GM19238 (cell line): ENCODE measurements at regions not wholly inside any gene's neighbourhood (a gene's known extent, or its start where the extent isn't known, plus 50 kb on each side); places are given as distances from the start of the nearest gene placed in this dataset.

ENCODE experiments used
- DNase-seq: peaks from one replicate; pipeline ENCODE4 v3.0.0; 2011; ENCODE audit warnings: low spot score; ENCODE audit not compliant: insufficient read length

DNA sequence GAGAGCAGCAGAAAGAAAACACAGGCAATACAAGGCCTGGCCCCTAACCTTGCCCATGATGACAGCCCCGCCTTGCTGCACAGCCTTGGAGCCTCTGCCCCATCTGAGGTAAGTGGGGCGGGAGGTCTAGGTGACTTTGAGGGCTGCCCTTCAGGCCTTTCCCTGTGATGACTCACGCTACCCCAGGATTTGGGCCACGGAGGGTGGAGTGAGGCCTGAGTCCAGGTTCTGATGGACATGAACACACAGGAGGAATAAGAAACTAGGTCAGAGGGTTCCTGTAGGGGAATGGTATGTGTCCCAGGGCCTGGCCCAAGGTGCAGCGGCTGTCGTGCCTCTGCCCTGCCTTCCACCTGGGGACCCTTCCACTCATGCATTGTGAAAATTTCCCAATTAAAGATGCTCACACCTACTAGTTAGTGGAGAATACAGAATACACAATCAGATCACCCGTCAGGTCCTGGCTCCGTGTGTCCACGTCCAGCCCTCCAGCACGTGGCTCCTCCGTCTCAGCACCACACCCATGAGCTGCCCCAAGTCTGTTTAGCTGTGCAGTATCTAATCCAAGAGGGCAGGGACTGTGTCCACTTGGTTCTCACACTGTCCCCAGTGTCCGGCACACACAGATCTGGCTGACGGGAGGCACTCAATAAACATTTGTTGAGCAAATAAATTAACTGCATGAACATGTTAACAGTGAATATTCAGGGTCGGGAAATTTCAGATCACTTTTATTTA lies 111.0 kb downstream of the CHST1 start:
- DNase-seq = no peak

DNA sequence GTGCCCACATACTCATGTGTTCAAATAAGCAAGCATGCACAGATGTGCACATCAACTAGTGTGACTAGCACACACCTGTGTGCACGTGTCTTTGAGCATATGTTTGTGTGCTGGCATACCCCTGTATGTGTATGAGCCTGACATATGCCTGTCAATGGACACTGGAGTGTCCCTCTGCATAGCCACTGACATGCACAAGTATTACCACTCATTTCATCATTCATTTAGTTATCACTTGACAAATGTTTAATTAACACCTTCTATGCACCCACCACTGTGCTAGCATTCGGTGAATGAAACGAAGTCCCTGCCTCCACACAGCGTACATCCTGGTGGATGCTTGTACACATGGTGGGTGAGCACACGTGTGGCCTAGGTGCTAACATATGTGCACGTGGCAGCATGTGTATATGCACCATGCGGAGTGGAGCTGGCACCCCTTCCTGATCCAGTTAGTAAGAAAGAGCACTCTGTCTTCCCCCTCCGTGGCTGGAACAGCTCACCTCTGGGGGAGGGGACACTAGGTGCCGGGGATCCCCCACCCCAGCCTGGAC lies 112.0 kb downstream of the CHST1 start:
- DNase-seq = no peak

DNA sequence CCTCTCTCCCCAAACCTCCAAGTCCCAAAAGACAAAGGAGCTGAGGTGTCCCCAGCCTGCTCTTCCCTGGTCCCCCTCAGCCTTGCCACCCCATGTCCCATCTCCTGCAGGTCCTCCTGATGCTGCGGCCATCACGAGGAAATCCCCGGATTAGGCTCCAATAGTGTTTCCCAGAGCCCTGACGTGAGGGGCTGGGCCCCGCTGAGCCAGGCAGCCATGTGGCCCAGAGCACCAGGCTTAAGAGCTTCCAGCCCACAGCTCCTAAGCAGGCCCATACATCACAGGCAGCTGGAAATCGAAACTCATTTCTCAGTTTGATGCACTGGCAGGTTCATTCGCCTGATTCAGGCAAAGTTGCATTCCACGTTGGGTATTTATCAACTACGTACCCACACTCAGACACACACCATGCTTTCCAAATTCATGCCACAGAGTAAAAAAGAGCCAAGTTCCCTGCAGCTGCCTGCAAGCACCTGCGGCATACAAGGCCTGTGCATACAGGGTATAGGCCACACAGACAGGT lies 114.2 kb downstream of the CHST1 start:
- DNase-seq = no peak

DNA sequence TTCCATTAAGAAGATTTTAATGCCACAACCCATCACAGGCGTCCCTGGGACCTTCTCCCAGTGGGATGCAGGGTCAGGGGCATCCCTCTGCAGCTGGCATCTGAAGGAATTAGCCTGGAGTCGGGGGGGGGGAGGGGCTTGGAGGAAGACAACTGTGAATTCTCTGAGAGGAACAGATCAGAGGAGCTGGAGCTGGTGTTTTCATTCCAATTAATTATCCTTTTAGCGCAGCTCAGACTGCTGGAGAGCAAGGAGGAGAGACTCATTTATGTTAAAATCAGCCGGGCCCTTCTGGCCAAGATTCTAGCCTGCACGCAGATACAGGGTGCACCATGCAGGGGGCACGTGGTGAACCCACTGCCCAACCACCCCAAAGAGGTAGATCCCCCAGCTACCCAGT lies 116.2 kb downstream of the CHST1 start:
- no peak for DNase-seq

DNA sequence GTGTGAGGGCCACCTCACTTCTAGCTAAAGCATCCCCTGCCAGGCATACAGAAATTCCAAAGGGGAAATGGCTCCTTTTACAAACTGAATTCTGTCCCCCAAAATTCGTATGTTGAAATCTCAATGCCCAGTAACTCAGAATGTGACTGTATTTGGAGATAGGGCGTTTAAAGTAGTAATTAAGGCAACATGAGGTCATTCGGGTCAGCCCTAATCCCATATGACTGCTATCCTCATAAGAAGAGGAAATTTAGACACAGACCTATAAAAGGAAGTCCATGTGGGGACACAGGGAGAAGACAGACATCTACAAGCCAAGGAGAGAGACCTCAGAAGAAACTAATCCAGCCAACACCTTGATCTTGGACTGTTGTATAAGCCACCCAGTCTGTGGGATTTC lies 119.1 kb downstream of the CHST1 start:
- no peak for DNase-seq

DNA sequence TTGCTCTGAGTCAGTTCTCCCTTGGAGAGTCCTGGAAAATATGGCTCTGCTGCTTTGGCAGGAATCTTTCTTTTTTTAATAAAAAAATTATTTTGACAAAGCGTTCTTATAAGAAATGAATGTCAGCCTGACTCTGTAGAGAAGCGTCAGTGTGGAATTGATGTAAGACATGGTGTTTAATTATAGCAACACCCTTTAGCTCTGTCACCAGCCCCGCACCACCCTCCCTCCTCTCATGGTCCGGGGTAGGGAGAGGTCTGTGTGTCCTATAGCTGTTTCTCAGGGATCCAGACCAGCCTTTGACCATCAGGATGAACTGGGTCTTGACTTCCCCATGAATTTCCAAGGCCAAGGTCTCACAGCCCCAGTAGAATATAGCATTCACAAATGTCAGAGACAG lies 120.6 kb downstream of the CHST1 start:
- no peak for DNase-seq

DNA sequence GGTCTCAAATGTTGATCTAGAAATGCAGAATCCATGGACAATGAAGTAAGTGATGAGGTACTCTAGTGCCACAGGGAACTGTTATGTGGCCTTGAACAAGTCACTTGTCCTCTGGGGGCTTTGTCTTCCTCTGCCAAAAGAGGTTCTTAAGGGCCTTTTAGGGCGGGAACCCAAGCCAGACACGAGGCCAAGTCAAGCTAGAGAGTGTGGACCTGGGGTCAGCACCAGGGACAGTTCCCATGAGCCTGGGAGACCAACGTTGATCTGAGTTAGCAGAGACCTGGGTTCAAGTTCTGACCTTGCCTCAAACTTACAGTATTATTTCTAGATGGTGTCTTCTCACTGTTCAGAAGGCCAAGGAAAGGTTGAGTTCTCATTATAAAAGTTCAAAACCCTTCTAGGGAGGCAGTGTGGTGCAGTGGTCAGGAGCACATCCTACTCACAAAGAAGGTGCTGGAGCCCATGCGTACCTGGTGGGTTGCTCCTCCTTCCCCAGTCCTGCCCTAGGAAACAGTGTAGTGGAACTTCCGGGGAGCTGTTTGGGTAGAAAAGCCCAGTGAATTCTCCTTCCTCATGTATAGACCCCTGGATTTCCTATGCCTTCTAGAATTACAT lies 121.5 kb downstream of the CHST1 start:
- DNase-seq = no peak

DNA sequence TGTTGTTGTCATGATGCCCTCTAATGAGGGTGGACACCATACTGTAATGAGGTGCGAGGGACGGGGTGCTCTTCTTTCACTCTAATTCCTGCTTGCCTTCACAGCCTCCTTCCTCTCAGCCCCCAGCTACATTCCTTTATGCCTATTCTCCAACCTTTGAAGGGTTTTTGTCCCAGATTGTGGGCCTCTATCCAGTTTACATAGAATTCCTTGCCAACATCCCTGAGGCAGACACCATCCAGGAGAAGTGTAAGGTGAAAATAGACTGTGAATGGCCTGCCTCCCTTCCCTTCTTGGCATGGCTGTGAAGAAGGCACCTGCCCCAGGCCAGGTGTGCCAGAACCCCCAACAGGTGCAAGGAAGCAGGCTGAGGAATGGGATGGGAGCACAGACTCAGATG lies 122.3 kb downstream of the CHST1 start:
- no peak for DNase-seq

DNA sequence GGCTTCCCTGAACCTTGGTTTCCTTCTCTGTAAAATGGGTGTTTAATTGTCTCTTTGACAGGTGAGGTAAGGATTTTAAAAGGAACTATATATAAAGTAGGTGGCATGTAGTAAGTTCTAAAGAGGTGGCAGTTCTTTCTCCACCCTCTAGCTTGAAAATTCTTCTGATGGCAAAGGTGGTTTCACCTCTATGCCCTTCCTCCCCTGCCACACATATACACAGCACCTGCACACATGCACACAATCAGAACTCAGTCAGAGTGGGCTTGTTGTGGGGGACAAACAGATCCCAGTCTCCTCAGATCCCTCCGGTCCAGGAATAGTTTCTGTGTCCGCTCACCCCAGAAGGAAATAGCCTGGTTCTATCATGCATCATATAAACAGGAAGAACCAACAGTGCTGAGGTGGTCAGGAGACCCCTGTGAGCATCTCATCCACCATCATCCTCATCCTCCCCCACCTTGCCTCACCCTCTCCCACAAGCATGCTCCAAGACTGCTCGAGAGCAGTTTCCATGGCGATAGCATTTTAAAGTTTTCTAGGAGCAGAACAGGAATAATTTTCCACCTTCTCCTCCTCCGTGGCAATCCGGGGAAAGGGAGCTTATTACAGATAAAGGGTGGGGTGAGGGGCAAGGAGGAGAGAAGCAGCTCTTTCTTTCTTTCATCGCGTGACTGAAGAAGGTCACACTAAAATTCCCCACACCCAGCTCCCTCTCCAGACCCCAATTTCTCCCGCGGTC lies 123.6 kb downstream of the CHST1 start:
- DNase-seq = no peak

DNA sequence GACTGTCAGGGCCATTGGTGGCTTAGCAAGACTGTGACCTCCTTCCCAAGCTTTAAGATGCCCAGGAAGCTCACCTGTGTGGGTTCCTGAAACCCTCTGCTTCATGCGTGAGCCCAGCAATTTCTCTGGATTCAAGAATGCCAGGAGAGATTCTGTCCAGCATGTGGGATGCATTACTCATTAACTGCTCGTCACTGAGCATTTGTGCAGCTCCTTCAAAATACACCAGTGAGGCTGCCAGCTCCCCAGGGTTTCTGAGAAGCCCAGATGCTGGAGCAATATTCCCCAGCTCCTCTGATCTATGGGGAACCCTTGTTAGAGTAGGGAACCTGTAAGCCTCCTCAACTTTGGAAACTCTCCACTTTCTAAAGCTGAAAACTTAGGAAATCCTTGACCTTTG lies 126.5 kb downstream of the CHST1 start:
- DNase-seq = no peak

DNA sequence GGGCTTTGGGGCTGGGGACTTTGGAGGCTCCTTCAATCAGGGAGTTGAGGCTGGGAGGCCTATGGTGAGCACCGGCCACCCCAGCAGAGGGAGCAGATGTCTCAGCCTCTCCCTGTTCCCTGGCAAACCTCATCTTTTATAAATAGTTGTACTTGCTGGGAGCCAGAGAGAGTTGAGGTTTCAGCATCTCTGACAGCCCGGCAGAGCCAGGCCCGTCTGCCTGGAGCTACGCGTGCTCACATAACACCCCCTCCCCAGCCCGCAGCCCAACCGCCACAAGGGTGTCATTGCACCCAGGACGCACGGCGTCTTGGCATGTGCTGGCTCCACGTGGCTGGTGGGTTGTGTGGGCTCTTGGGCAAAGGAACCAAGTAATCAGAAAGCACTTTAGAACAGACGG lies 127.1 kb downstream of the CHST1 start:
- DNase-seq = no peak

DNA sequence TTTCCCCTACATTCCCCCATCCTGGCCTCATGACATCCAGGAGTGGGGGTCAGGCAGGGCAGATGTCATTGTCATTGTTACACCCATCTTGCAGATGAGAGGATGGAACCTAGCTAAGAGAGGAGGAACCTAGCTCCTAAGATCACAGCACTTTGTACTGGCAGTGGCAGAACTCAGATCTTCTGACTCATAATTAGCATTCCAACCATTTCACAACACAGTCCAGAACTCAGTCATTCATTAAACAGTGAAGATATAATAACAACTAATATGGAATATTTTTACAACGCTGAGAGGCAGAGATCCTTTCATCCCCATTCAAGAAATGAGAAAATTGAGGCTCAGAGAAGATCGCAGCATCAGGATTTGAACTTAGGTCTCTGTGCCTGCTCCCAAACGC lies 127.8 kb downstream of the CHST1 start:
- DNase-seq = no peak

DNA sequence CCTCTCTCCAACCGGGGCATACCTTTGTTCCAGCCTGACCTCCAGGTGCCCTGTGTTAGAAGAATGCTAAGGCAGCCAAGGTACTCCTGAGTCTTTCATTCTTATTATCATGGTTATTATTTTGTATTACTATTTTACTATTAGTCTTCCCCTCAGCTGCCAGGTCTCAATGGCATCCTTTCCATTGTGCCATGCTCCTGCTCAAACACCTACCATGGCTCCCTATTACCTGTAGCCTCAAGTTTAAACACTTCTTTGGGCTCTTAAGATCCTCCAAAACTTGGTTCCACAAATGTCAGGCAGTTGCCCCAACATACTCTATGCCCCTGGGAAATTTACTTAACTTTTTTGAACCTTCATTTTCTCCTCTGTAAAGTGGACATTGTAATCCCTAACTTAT lies 130.4 kb downstream of the CHST1 start:
- no peak for DNase-seq

DNA sequence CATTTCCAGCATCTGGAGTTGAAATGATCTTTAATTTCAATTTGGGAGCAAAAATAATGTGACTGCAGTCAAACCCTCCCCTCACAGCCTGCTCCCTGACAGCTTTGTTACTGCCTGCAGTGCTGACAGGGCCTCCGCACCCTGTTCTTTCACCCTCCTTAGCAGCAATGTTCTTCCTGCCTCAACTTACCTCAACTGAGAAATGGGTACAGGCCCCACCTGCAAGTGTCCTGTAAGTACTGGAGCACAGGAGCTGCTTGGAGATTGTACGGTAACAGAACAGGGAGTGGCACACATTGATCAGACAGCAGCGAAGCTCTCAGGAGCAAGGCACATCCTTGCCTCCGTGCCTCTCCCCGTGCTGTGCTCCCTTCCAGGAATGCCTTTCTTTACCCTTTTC lies 131.3 kb downstream of the CHST1 start:
- no peak for DNase-seq

DNA sequence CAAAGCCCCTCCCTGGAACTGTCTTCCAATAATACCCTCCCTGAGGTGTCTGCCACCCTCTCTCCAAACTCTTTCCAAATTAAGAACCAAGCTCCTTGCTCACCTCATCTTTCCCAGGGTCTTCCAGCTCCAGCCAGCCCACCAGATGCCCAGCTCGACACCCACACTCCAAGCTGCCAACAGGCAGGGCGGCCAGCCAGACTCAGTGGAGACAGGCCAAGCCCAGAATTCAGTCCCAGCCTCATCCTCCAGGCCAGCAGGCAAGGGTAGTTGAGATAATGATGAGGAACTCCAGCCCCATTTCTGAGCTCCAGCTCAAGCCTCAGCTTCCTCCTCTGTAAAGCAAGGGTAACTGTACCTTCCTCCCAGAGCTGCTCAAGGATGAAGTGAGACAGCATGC lies 132.9 kb downstream of the CHST1 start:
- no peak for DNase-seq

DNA sequence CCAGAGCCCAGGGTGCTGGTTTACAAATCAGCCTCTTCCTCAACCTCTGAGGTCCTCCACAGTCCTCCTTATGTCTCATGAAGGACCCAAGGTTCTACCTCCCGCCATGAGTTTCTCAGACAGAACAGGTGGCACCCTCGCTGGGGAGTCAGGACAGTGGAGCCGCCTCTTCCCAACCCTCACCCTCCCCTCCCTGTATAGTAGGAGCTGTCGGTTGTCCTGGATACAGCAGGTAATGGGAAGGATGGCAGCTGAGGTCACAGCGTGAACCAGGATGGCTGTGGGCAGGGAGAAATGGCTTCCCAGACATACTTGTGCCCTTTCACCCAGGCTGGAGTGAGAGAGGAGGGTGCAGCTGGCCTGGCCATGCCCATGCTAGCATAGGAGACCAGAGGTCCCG lies 134.6 kb downstream of the CHST1 start:
- DNase-seq = no peak

DNA sequence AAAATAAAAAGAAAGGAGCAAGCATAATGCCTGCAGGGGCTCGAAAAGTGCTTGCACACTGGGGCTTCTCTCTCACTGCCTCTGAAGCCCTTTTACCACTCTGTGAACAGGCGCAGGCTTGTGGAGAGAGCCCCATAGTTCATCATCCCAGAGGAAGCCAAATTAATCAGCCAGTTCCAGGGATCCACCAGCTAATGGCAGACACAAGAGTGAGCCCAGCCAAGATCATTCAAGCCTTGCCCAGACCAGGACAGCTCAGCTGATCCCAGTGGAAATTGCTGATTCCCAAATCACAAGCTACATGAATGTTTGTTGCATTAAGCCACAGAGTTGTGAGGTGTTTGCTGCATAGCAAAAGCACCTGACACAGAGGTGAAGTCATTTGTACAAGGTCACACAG lies 135.3 kb downstream of the CHST1 start:
- DNase-seq = no peak

DNA sequence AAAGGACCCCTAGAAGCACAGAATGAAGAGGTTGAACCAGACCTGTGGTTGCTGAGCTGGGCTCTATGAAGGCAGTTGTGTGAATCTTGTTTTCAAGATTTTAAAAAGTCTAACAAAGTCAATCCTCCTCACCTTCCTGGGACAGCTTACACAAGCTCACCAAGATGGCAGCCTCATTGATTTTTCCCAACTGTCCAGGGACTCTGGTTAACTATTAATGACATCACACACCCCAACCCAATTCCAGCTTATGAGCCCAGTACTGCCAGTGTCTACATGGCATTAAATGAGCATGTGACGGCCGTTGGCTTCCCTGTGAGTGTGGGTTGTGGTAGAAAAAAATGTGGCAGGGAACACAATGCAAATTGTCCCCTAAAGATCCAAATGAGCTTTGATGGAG lies 137.0 kb downstream of the CHST1 start:
- DNase-seq = no peak

DNA sequence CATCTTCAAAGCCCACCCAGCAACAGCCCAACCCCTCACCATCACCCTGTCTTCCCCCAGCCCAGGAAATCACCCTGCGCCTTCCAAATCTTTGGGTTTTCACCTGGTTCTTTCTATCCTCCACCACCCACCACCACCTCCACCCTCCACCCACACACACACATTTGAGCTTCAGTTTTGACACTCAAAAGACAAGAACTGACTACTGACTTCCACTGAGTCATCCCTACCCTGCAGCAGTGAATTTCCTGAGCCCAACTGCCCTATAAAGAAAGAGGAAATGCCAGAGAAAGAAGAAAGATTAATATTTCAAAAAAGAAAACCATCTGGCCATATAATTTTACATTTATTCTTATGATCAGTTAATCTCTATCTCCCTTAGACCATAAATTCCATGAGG lies 137.5 kb downstream of the CHST1 start:
- no peak for DNase-seq

DNA sequence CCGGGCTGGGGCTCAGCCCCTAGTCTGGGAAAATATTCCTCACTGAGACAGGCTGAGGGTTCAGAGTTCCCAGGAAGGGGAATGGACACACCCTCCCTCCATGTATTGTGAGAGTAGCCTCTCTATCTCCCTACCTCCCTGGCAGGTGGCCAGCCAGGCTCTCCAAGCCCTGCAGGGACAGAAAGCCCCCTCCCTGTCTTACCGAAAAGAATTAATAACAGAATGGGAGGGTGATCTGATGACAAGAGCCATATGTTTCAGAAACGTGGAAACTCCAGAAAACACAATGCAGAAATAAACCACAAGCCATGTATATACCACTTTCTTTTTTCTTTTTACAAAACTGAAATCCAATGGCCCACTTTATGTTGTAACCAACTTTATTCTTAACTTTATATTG lies 140.0 kb downstream of the CHST1 start:
- DNase-seq = no peak

DNA sequence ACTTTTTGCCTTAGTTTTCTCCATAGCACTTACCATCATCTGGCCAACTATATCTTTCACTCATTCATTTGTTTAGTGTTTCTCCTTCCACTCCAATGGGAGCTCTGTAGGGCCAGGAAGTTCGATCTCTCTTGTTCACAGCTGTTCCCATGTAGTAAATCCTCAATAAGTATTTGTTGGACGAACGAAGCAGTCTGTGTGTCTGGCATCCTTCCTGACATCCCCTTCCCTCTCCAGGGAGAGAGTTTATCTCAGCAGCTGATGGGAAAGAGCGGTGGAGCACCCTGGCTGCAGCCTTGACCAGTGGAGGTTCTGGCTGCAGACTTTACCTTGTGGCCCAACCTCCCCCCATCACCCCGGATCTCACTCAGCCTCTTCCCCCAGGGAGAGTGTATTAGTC lies 141.7 kb downstream of the CHST1 start:
- no peak for DNase-seq

DNA sequence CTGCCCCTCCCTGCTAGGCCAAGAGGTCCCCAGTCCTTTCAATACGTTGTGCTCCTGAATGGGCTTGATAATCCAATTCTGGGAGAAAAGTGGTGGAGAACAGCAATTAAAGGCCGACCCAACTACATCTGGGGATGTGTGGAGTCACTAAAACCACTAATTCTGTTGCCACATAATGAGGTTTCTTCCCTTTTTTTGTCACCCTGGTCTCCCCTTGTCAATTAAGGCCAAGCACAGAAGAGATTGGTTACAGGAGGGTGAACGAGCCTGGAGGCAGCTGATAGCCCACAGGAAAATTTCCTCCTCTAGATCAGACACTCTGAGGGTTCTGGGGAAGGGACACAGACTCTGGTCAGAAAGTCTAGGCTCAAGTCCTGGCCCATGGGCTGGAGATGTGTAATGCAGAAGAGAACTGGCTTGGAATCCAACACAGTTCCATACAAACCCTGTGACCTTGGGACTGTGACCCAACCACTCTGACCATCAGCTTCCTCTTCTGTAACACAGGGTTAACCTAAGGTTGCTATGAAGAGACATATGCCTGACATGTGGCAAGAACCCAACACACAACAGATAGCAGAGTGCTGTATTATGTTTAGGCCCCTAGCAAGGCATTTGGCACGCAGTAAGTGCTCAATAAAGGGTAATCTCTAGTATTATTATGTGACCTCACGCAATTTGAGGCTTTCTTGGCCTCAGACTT lies 146.4 kb downstream of the CHST1 start:
- DNase-seq = no peak
